ENCODE measurements at regions not wholly inside any gene's neighbourhood (a gene's known extent, or its start where the extent isn't known, plus 50 kb on each side); places are given as distances from the start of the nearest gene placed in this dataset.
A peak's percentile ranks its signal among the peaks of the same experiment; 100 is the strongest.

GRCh38 chr16:85385463-85386331, 227.4 kb upstream of the GSE1 start (continued):
- TF ChIP-seq ZHX1 (CRISPR knock-in tag; IDR thresholded peaks at IDR 0.05; ENCODE audit: low read depth) (no peak), ZBTB38 (CRISPR knock-in tag; IDR thresholded peaks at IDR 0.05) (no peak), ZBTB10 (CRISPR knock-in tag; IDR thresholded peaks at IDR 0.05; ENCODE audit: borderline replicate concordance) (peak; percentile 62; the same call in 1 of the 2 replicates), ZNF326 (CRISPR knock-in tag; IDR thresholded peaks at IDR 0.05; ENCODE audit: borderline replicate concordance) (no peak), ZNF274 (CRISPR knock-in tag; IDR thresholded peaks at IDR 0.05) (no peak), RCOR2 (CRISPR knock-in tag; IDR thresholded peaks at IDR 0.05) (no peak), KDM6A (CRISPR knock-in tag; IDR thresholded peaks at IDR 0.05; ENCODE audit: low read depth) (peak; percentile 44; the same call in 1 of the 2 replicates), ZNF782 (CRISPR knock-in tag; IDR thresholded peaks at IDR 0.05; ENCODE audit: borderline replicate concordance) (no peak), PREB (CRISPR knock-in tag; IDR thresholded peaks at IDR 0.05) (no peak), ZSCAN21 (CRISPR knock-in tag; IDR thresholded peaks at IDR 0.05; ENCODE audit: borderline replicate concordance) (no peak), CCDC6 (CRISPR knock-in tag; IDR thresholded peaks at IDR 0.05) (no peak), RXRB (CRISPR knock-in tag; IDR thresholded peaks at IDR 0.05; ENCODE audit: borderline replicate concordance) (peak; percentile 89), ZNF282 (IDR thresholded peaks at IDR 0.05; ENCODE audit: partially characterized antibody) (no peak), POGK (CRISPR knock-in tag; conservative IDR thresholded peaks at IDR 0.05) (no peak), ZNF317 (CRISPR knock-in tag; IDR thresholded peaks at IDR 0.05) (no peak), ZNF768 (CRISPR knock-in tag; IDR thresholded peaks at IDR 0.05) (no peak), SETDB1 (CRISPR knock-in tag; IDR thresholded peaks at IDR 0.05; ENCODE audit: borderline replicate concordance) (no peak), ZFX (CRISPR knock-in tag; IDR thresholded peaks at IDR 0.05; ENCODE audit: low read depth) (peak; percentile 50; the same call in 1 of the 2 replicates), ZNF644 (CRISPR knock-in tag; IDR thresholded peaks at IDR 0.05; ENCODE audit: low read depth) (no peak), SIX4 (CRISPR knock-in tag; IDR thresholded peaks at IDR 0.05) (no peak), ADNP (CRISPR knock-in tag; IDR thresholded peaks at IDR 0.05) (no peak), SP5 (CRISPR knock-in tag; IDR thresholded peaks at IDR 0.05; ENCODE audit: borderline replicate concordance, low read depth) (no peak), FLYWCH1 (CRISPR knock-in tag; IDR thresholded peaks at IDR 0.05) (no peak)
